Ectodermal cell (in vitro differentiated cells): ENCODE measurements at regions not wholly inside any gene's neighbourhood (a gene's known extent, or its start where the extent isn't known, plus 50 kb on each side); places are given as distances from the start of the nearest gene placed in this dataset.

Experiments used
- H3K27ac ChIP-seq: 2 replicates; pipeline ENCODE4 v1.7.0; 2013; ENCODE audit warnings: mild to moderate bottlenecking, low read depth, low read length; ENCODE audit not compliant: insufficient read depth, poor library complexity, severe bottlenecking
- H3K27me3 ChIP-seq: 2 replicates; pipeline ENCODE4 v1.7.0; 2013; ENCODE audit warnings: mild to moderate bottlenecking, low read length; ENCODE audit not compliant: insufficient read depth, control insufficient read depth, poor library complexity, severe bottlenecking
- H3K36me3 ChIP-seq: one replicate; pipeline ENCODE4 v1.7.0; 2013; ENCODE audit warnings: low read length; ENCODE audit not compliant: control insufficient read depth, insufficient read depth
- H3K4me1 ChIP-seq: one replicate; pipeline ENCODE4 v1.7.0; 2013; ENCODE audit warnings: low read length; ENCODE audit not compliant: control insufficient read depth, insufficient read depth
- H3K4me3 ChIP-seq: 2 replicates; pipeline ENCODE4 v1.7.0; 2013; ENCODE audit warnings: low read depth, low read length, control low read depth; ENCODE audit not compliant: insufficient read depth
- H3K9me3 ChIP-seq: 2 replicates; pipeline ENCODE4 v1.7.0; 2013; ENCODE audit warnings: mild to moderate bottlenecking, low read length, moderate library complexity; ENCODE audit not compliant: control insufficient read depth
- WGBS, 2 experiments: methylation state at CpG; one replicate each; pipeline ENCODE4 v1.1.7; 2013; ENCODE audit warnings: missing lambda C conversion rate in 2 of 2; 5-methylcytosine and 5-hydroxymethylcytosine counted together

GRCh38 chrX:98523026-98523425 lies 1639.3 kb downstream of the RPA4 start:
- 44% methylated on average over 3 of the region's 3 CpGs; no CpG with 5 or more reads in 1 of the 2 experiments for WGBS, 2 experiments
- H3K4me1 ChIP-seq, result no peaks in the 10 kb centered on the region

GRCh38 chrX:98523521-98523920 lies 1639.8 kb downstream of the RPA4 start:
- Histone ChIP-seq H3K27ac (no peak overlapping the region), H3K9me3 (no peaks in the 10 kb centered on the region)

More at GRCh38 chrX:98523026-98523425, 1639.3 kb downstream of the RPA4 start:
- Histone ChIP-seq H3K27ac (no peak overlapping the region), H3K36me3 (no peaks in the 10 kb centered on the region), H3K9me3 (no peaks in the 10 kb centered on the region), H3K27me3 (no peaks in the 10 kb centered on the region), H3K4me3 (no peak overlapping the region)

GRCh38 chrX:98548519-98548918 lies 1664.8 kb downstream of the RPA4 start:
- no peak overlapping the region for H3K27ac ChIP-seq
- H3K27me3 ChIP-seq, result no peaks in the 10 kb centered on the region
- no peaks in the 10 kb centered on the region for H3K9me3 ChIP-seq
- WGBS, 2 experiments, result 35% methylated on average over 2 of the region's 2 CpGs; no CpG with 5 or more reads in 1 of the 2 experiments
- no peaks in the 10 kb centered on the region for H3K36me3 ChIP-seq
- no peaks in the 10 kb centered on the region for H3K4me1 ChIP-seq
- H3K4me3 ChIP-seq, result no peak overlapping the region

More at GRCh38 chrX:98523521-98523920, 1639.8 kb downstream of the RPA4 start:
- WGBS, 2 experiments, result 59 to 69% methylated on average over 3 of the region's 3 CpGs
- Histone ChIP-seq H3K4me3 (no peak overlapping the region), H3K36me3 (no peaks in the 10 kb centered on the region), H3K27me3 (no peaks in the 10 kb centered on the region), H3K4me1 (no peaks in the 10 kb centered on the region)

- Histone ChIP-seq H3K36me3 (no peaks in the 10 kb centered on the region), H3K27me3 (no peaks in the 10 kb centered on the region), H3K4me3 (no peak overlapping the region), H3K27ac (no peak overlapping the region), H3K9me3 (no peaks in the 10 kb centered on the region), H3K4me1 (no peaks in the 10 kb centered on the region)
- WGBS, 2 experiments, result no CpG with 5 or more reads among the region's 2 CpGs
Measured at GRCh38 chrX:98568795-98569194, 1685.1 kb downstream of the RPA4 start.

- Histone ChIP-seq H3K4me3 (no peak overlapping the region), H3K9me3 (no peaks in the 10 kb centered on the region), H3K27ac (no peak overlapping the region), H3K4me1 (no peaks in the 10 kb centered on the region), H3K27me3 (no peaks in the 10 kb centered on the region), H3K36me3 (no peaks in the 10 kb centered on the region)
- 50% methylated on average over 1 of the region's 1 CpG; no CpG with 5 or more reads in 1 of the 2 experiments for WGBS, 2 experiments
Measured at GRCh38 chrX:98605941-98606340, 1722.2 kb downstream of the RPA4 start.

- no peak overlapping the region for H3K27ac ChIP-seq
- H3K4me1 ChIP-seq, result no peaks in the 10 kb centered on the region
- H3K4me3 ChIP-seq, result no peak overlapping the region
- no peaks in the 10 kb centered on the region for H3K36me3 ChIP-seq
- no peaks in the 10 kb centered on the region for H3K9me3 ChIP-seq
- H3K27me3 ChIP-seq, result no peaks in the 10 kb centered on the region
- WGBS, 2 experiments, result 50 to 74% methylated on average over 1 to 2 of the region's 2 CpGs
Measured at GRCh38 chrX:98607739-98608138, 1724.0 kb downstream of the RPA4 start.

- no peak overlapping the region for H3K4me3 ChIP-seq
- H3K9me3 ChIP-seq, result no peaks in the 10 kb centered on the region
- no peaks in the 10 kb centered on the region for H3K4me1 ChIP-seq
- no peaks in the 10 kb centered on the region for H3K36me3 ChIP-seq
- no peaks in the 10 kb centered on the region for H3K27me3 ChIP-seq
- no peak overlapping the region for H3K27ac ChIP-seq
Measured at GRCh38 chrX:98627645-98628044, 1743.9 kb downstream of the RPA4 start.

- no peaks in the 10 kb centered on the region for H3K4me1 ChIP-seq
- H3K36me3 ChIP-seq, result no peaks in the 10 kb centered on the region
- no peak overlapping the region for H3K27ac ChIP-seq
- H3K9me3 ChIP-seq, result no peaks in the 10 kb centered on the region
- H3K4me3 ChIP-seq, result no peak overlapping the region
- H3K27me3 ChIP-seq, result no peaks in the 10 kb centered on the region
Measured at GRCh38 chrX:98637451-98637850, 1753.7 kb downstream of the RPA4 start.

- Histone ChIP-seq H3K36me3 (no peaks in the 10 kb centered on the region), H3K9me3 (no peaks in the 10 kb centered on the region), H3K4me3 (no peak overlapping the region), H3K4me1 (no peaks in the 10 kb centered on the region), H3K27me3 (no peaks in the 10 kb centered on the region), H3K27ac (no peak overlapping the region)
- WGBS, 2 experiments, result 86 to 100% methylated on average over 1 of the region's 1 CpG
Measured at GRCh38 chrX:98646351-98646750, 1762.6 kb downstream of the RPA4 start.

GRCh38 chrX:98654565-98654964 lies 1755.5 kb downstream of the PCDH19 start:
- no peaks in the 10 kb centered on the region for H3K36me3 ChIP-seq
- H3K9me3 ChIP-seq, result no peaks in the 10 kb centered on the region
- H3K27me3 ChIP-seq, result no peaks in the 10 kb centered on the region
- no peaks in the 10 kb centered on the region for H3K4me1 ChIP-seq
- no peak overlapping the region for H3K4me3 ChIP-seq
- H3K27ac ChIP-seq, result no peak overlapping the region
